K562 (cell line): ENCODE measurements at regions not wholly inside any gene's neighbourhood (a gene's known extent, or its start where the extent isn't known, plus 50 kb on each side); places are given as distances from the start of the nearest gene placed in this dataset.

ENCODE experiments used
- AFF1 ChIP-seq, 2 experiments: fragments of 450-650 bp; IDR thresholded peaks; 2 replicates each; pipeline ENCODE4 v1.6.1; 2018; ENCODE audit warnings: mild to moderate bottlenecking in 2 of 2, low read depth in 1 of 2; ENCODE audit not compliant: partially characterized antibody in 2 of 2
- ASH1L ChIP-seq: fragments of 450-650 bp; IDR thresholded peaks from 2 replicates; pipeline ENCODE4 v1.6.1; 2018; ENCODE audit warnings: borderline replicate concordance, mild to moderate bottlenecking, low read depth; ENCODE audit not compliant: partially characterized antibody
- C11orf30 ChIP-seq: fragments of 450-650 bp; IDR thresholded peaks from 2 replicates; pipeline ENCODE4 v1.6.1; 2016; ENCODE audit warnings: low read depth, mild to moderate bottlenecking
- CHAMP1 ChIP-seq: fragments of 450-650 bp; IDR thresholded peaks from 2 replicates; pipeline ENCODE4 v1.6.1; 2016; ENCODE audit warnings: mild to moderate bottlenecking
- E2F4 ChIP-seq: sonication (generic); formaldehyde crosslinking; IDR thresholded peaks from 2 replicates; pipeline ENCODE4 v1.8.0; 2022; ENCODE audit warnings: mild to moderate bottlenecking, low read depth, missing genetic modification reagents
- FOXP1 ChIP-seq: sonication (generic); formaldehyde crosslinking; IDR thresholded peaks from 2 replicates; pipeline ENCODE4 v1.8.0; 2022; ENCODE audit warnings: mild to moderate bottlenecking, missing genetic modification reagents
- GMEB1 ChIP-seq: fragments of 250-450 bp; sonication (Bioruptor Pico); IDR thresholded peaks from 2 replicates; pipeline ENCODE4 v1.4.0; 2020; ENCODE audit warnings: mild to moderate bottlenecking
- MEF2A ChIP-seq: IDR thresholded peaks from 2 replicates; pipeline ENCODE4 v1.6.1; 2011; ENCODE audit warnings: low read depth, mild to moderate bottlenecking, low read length, moderate library complexity; ENCODE audit not compliant: control insufficient read depth
- NKRF ChIP-seq: fragments of 450-650 bp; IDR thresholded peaks from 2 replicates; pipeline ENCODE4 v1.6.1; 2016; ENCODE audit warnings: borderline replicate concordance
- RBFOX2 ChIP-seq: fragments of 200-400 bp; formaldehyde crosslinking; IDR thresholded peaks from 2 replicates; pipeline ENCODE4 v1.6.1; 2017; ENCODE audit warnings: low read depth, mild to moderate bottlenecking, low read length, moderate library complexity
- SP2 ChIP-seq: IDR thresholded peaks from 2 replicates; pipeline ENCODE4 v1.6.1; 2011; ENCODE audit warnings: mild to moderate bottlenecking, low read depth, low read length, moderate library complexity; ENCODE audit not compliant: poor library complexity, severe bottlenecking; ENCODE audit errors: extremely low read depth
- ZNF134 ChIP-seq: fragments of 250-450 bp; sonication (Bioruptor Pico); conservative IDR thresholded peaks from 2 replicates; pipeline ENCODE4 v1.4.0; 2020
- ZNF551 ChIP-seq: fragments of 250-450 bp; sonication (Bioruptor Pico); IDR thresholded peaks from 2 replicates; pipeline ENCODE4 v1.5.0; 2021; ENCODE audit warnings: mild to moderate bottlenecking, moderate library complexity
- ZNF668 ChIP-seq: fragments of 250-450 bp; sonication (Bioruptor Pico); IDR thresholded peaks from 2 replicates; pipeline ENCODE4 v1.8.0; 2022; ENCODE audit warnings: mild to moderate bottlenecking, inconsistent platforms
- ZNF778 ChIP-seq: fragments of 450-650 bp; formaldehyde crosslinking; IDR thresholded peaks from 2 replicates; pipeline ENCODE4 v1.4.0; 2020; ENCODE audit warnings: mild to moderate bottlenecking, moderate library complexity

- TF ChIP-seq CHAMP1 (no peak), ZNF134 (CRISPR knock-in tag) (no peak), RBFOX2 (peak; percentile 87), ZNF778 (CRISPR knock-in tag) (no peak), ASH1L (no peak), ZNF551 (CRISPR knock-in tag) (no peak), NKRF (no peak), MEF2A (no peak), SP2 (no peak), C11orf30 (no peak), GMEB1 (CRISPR knock-in tag) (peak; percentile 57), AFF1 (IDR thresholded peaks at IDR 0.05; ENCODE audit: low read depth in 1 of 2, partially characterized antibody in 2 of 2) (no peak), ZNF668 (CRISPR knock-in tag) (no peak), FOXP1 (CRISPR knock-in tag) (peak; percentile 82), E2F4 (no peak)
Observed at GRCh38 chr1:65066766-65067490, 81.1 kb upstream of the AK4 start (continued).
